BJ (cell line): ENCODE measurements at regions not wholly inside any gene's neighbourhood (a gene's known extent, or its start where the extent isn't known, plus 50 kb on each side); places are given as distances from the start of the nearest gene placed in this dataset.

Experiments used
- CTCF ChIA-PET: fragments of 350-600 bp; formaldehyde crosslinking; extraction: SDS; loops from one replicate; lab custom pipeline; 2021; ENCODE audit warnings: antibody characterized with exemption, inconsistent platforms; lab: Yijun Ruan, JAX
- POLR2A ChIA-PET: fragments of 300-600 bp; sonication (Branson Sonifier 250); formaldehyde crosslinking; extraction: SDS; loops from one replicate; lab custom pipeline; 2021; ENCODE audit warnings: antibody characterized with exemption; lab: Charles Lee
- DNase-seq: peaks from one replicate; pipeline ENCODE4 v3.0.0-alpha.2; 2011; ENCODE audit warnings: low read depth
- H3K27me3 ChIP-seq: 2 replicates; pipeline ENCODE4 v1.6.0; 2011; ENCODE audit warnings: low read length; ENCODE audit not compliant: control insufficient read depth, insufficient read depth
- H3K36me3 ChIP-seq: 2 replicates; pipeline ENCODE4 v1.5.1; 2011; ENCODE audit warnings: low read length; ENCODE audit not compliant: control insufficient read depth, insufficient read depth
- H3K4me3 ChIP-seq: 2 replicates; pipeline ENCODE4 v1.5.1; 2011; ENCODE audit warnings: low read depth, mild to moderate bottlenecking, control low read depth, low read length
- TF ChIP-seq, protein P1 (sequence below): IDR thresholded peaks from 2 replicates; pipeline ENCODE4 v1.5.1; 2011; ENCODE audit warnings: low read depth, mild to moderate bottlenecking, control low read depth, inconsistent platforms, low read length, moderate library complexity; ENCODE audit not compliant: insufficient read depth

DNA sequence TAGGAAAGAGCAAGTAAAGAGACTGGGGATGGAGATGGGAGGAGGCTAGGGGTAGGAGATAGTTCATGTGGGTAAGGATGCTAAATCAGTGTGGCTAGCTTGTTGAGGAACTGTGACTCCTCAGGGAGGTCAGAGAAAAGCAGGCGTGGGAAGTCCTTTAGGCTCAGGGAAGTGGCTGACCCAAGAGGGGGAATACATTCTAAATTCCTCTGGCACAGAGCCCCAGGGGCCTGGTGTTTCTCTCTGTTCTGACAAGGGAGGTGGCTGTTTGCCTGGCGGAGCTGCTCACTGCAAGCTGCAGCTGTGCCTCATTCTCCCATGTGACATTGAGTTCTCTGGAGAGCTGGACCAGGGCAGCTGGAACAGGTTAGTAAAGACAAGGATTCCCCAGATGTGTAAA, 152.2 kb upstream of the SLC38A2 start:
- TF ChIP-seq, protein P1, sequence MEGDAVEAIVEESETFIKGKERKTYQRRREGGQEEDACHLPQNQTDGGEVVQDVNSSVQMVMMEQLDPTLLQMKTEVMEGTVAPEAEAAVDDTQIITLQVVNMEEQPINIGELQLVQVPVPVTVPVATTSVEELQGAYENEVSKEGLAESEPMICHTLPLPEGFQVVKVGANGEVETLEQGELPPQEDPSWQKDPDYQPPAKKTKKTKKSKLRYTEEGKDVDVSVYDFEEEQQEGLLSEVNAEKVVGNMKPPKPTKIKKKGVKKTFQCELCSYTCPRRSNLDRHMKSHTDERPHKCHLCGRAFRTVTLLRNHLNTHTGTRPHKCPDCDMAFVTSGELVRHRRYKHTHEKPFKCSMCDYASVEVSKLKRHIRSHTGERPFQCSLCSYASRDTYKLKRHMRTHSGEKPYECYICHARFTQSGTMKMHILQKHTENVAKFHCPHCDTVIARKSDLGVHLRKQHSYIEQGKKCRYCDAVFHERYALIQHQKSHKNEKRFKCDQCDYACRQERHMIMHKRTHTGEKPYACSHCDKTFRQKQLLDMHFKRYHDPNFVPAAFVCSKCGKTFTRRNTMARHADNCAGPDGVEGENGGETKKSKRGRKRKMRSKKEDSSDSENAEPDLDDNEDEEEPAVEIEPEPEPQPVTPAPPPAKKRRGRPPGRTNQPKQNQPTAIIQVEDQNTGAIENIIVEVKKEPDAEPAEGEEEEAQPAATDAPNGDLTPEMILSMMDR = no peak
- ChIA-PET POLR2A (no interaction called here), CTCF (interaction anchor here (0.6 to 0.9 kb wide), 2 partner anchors 29 to 154 kb away, joined by 3 read pairs; no protein-coding TSS in a partner anchor)
- no peak for DNase-seq
- Histone ChIP-seq H3K36me3 (no peaks in the 10 kb centered on the region), H3K27me3 (no peaks in the 10 kb centered on the region), H3K4me3 (no peak overlapping the region)

- POLR2A ChIA-PET = interaction anchor here (0.6 kb wide), 2 partner anchors 150 to 246 kb away, joined by 3 read pairs; no protein-coding TSS in a partner anchor
- Histone ChIP-seq H3K36me3 (no peaks in the 10 kb centered on the region), H3K27me3 (no peaks in the 10 kb centered on the region), H3K4me3 (no peak overlapping the region)
- TF ChIP-seq, protein P1 = no peak
- peak; percentile 67 for DNase-seq
- CTCF ChIA-PET = interaction anchor here (0.9 kb wide), 3 partner anchors 10 to 30 kb away, joined by 3 read pairs; no protein-coding TSS in a partner anchor
Measured at GRCh38 chr12:46523863-46524770, 151.5 kb upstream of the SLC38A2 start.

GRCh38 chr12:46523446-46523845, 150.9 kb upstream of the SLC38A2 start:
- Histone ChIP-seq H3K4me3 (no peak overlapping the region), H3K36me3 (no peaks in the 10 kb centered on the region), H3K27me3 (no peaks in the 10 kb centered on the region)
- TF ChIP-seq, protein P1 = no peak
- ChIA-PET CTCF (interaction anchor here (0.9 kb wide), 2 partner anchors 9 to 31 kb away, joined by 3 read pairs; no protein-coding TSS in a partner anchor), POLR2A (no interaction called here)
- DNase-seq = no peak

- DNase-seq = no peak
- Histone ChIP-seq H3K27me3 (no peaks in the 10 kb centered on the region), H3K36me3 (no peaks in the 10 kb centered on the region), H3K4me3 (no peak overlapping the region)
- ChIA-PET POLR2A (interaction anchor here (0.6 kb wide), 2 partner anchors 137 to 253 kb away, joined by 3 read pairs; partner anchors contain the start of gene SLC38A1), CTCF (no interaction called here)
- TF ChIP-seq, protein P1 = no peak
Measured at GRCh38 chr12:46522071-46522470, 149.5 kb upstream of the SLC38A2 start.

DNA sequence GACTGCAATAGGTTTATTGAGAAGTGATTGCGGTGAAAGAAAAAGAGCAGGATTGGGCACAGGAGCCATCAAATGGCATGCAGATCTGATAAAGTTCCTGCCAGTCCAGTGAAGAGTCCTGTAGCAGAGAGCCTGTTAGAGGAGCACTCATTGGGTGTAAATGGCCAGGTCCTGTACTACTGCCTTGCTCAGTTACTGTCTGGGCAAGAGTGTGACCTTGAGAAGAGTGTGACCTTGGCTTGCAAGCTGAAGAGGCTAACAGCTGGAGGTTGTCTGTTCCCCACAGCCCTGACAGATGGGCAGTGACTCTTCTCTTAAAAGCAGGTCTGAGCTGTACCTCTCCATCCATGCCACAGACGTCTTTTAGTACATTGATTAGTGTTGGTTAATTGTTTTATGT, 148.6 kb upstream of the SLC38A2 start:
- DNase-seq = no peak
- ChIA-PET CTCF (interaction anchor here (1.1 kb wide), 1 partner anchor 109 kb away, joined by 3 read pairs; no protein-coding TSS in a partner anchor), POLR2A (no interaction called here)
- TF ChIP-seq, protein P1 = no peak
- Histone ChIP-seq H3K36me3 (no peaks in the 10 kb centered on the region), H3K4me3 (no peak overlapping the region), H3K27me3 (no peaks in the 10 kb centered on the region)
